Activated T-helper 1 cell treated with anti-CD3 and anti-CD28 coated beads, Interleukin-12 subunit alpha, Interleukin-12 subunit beta, Interleukin-2, Interleukin-4 antibody, amounts not matched to agents 30 ng/mL and 10 ng/mL and 1 ng/mL, durations not matched to agents 14 hours and 24 hours and 36 hours (primary cell): ENCODE measurements at regions not wholly inside any gene's neighbourhood (a gene's known extent, or its start where the extent isn't known, plus 50 kb on each side); places are given as distances from the start of the nearest gene placed in this dataset.

Source experiments
- DNase-seq: peaks from one replicate; pipeline ENCODE4 v3.0.0; 2021; ENCODE audit warnings: low spot score
- H3K27ac Mint-ChIP-seq: one replicate; pipeline ENCODE4 v1.8.0; 2021; ENCODE audit warnings: mild to moderate bottlenecking, mixed read lengths
- H3K27me3 Mint-ChIP-seq: one replicate; pipeline ENCODE4 v1.8.0; 2022; ENCODE audit warnings: mild to moderate bottlenecking, moderate library complexity, mixed read lengths; ENCODE audit not compliant: insufficient read depth
- H3K36me3 Mint-ChIP-seq: one replicate; pipeline ENCODE4 v1.8.0; 2021; ENCODE audit warnings: low read depth, mixed read lengths
- H3K4me1 Mint-ChIP-seq: one replicate; pipeline ENCODE4 v1.8.0; 2021; ENCODE audit warnings: low read depth, mixed read lengths
- H3K4me3 Mint-ChIP-seq: one replicate; pipeline ENCODE4 v1.8.0; 2021; ENCODE audit warnings: mild to moderate bottlenecking, moderate library complexity, mixed read lengths
- H3K9me3 Mint-ChIP-seq: one replicate; pipeline ENCODE4 v1.8.0; 2021; ENCODE audit warnings: mixed read lengths
- intact Hi-C: fragments of 100-400 bp; cut with micrococcal nuclease; formaldehyde crosslinking; loops from one replicate; pipeline ENCODE4 v1.15.1; 2024

DNA sequence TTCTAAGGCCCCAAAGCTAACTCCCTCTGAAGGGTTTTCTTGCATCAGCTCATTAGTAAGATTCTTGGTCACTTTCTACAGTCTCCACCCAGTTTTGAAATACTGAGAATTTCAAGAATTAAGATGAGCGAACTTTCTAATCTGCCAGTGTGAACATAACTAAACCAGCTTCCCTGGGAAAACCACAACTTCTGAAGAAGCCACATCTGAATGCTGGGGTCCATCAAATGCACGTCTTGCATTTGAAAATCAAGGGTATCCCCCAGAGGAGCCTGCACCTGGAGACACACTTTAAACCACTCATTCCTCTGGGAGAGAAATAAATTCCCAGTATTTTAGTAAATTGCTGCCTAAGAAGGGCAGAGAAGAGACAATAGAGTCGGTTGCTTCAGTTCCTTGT lies 292.1 kb upstream of the CDH4 start:
- Mint-ChIP-seq H3K9me3 (no peaks in the 10 kb centered on the region), H3K27ac (no peak overlapping the region), H3K36me3 (no peaks in the 10 kb centered on the region), H3K27me3 (no peaks in the 10 kb centered on the region), H3K4me1 (no peaks in the 10 kb centered on the region), H3K4me3 (no peak overlapping the region)
- no peak for DNase-seq
- intact Hi-C loops, result no loop called here

DNA sequence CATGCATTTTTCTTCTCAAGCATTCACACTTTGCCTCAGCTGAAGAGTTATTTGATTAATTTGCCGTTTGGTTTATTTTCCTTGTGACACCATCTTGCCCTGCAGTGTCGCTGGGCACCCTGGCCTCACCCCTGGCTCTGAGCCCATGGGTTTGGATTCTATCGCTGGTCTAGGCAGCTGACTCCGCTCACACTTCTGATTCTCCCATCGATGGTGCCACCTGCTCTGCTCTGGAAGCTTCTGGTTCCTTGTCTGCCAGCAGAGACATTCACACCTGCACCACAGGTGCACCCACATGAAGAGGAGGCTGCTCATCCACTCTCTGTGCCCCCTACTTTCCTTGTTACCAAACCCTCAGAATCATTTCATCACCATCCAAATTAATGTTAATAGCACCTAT lies 291.6 kb upstream of the CDH4 start:
- no peak overlapping the region for H3K27ac Mint-ChIP-seq
- no peaks in the 10 kb centered on the region for H3K4me1 Mint-ChIP-seq
- H3K4me3 Mint-ChIP-seq, result no peak overlapping the region
- intact Hi-C loops, result no loop called here
- H3K9me3 Mint-ChIP-seq, result no peaks in the 10 kb centered on the region
- H3K27me3 Mint-ChIP-seq, result no peaks in the 10 kb centered on the region
- DNase-seq, result no peak
- H3K36me3 Mint-ChIP-seq, result no peaks in the 10 kb centered on the region

DNA sequence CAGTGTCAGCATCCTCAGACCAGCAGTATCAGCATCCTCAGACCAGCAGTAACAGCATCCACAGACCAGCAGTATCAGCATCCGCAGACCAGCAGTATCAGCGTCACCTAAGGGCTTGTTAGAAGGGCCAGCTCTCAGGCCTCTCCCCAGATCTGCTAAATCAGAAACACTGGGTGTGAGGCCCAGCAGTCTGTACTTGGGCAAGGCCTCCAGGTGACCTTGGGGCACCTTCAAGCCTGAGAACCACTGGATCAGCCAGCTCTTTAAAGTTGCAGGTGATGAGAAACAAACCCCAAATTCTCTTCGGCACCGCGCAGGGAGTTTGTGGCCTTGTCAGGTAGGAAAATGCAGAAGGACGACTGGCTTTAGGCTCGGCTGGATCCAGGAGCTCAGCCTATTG lies 290.5 kb upstream of the CDH4 start:
- Mint-ChIP-seq H3K27ac (no peak overlapping the region), H3K4me1 (no peaks in the 10 kb centered on the region), H3K27me3 (no peaks in the 10 kb centered on the region), H3K36me3 (no peaks in the 10 kb centered on the region), H3K9me3 (no peaks in the 10 kb centered on the region), H3K4me3 (no peak overlapping the region)
- intact Hi-C loops, result no loop called here
- DNase-seq, result no peak

DNA sequence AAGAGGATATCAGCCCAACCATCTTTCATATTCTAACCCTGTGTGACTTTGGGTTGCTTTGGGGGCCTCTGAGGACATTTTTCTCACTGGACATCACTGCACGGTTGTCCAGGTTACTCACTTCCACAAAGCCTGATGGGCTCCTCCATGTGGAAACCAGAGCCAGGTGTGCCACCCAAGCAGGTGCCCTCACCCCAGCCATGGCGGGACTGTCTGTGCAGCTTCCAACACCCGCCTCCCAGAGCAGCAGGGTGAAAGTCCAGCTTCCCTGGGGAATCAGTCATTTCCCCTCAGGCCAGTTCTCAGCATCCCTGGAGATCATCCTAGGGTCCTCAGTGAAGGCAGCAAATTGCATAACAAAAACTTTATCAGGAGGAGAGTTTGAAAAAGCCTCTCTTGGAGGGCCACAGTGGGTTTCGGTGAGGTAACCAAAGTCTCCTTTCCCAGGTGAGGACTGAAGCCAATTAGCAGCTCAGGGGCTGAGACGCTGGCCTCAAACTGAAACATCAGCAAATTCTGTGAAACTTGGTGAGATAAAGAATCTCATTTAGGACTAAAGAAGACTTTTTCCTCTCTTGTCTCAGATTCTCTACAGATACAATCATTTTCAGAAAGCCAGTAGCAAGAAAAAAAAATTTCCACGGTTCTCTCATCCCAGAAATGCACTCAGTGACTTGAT lies 289.6 kb upstream of the CDH4 start:
- H3K27me3 Mint-ChIP-seq, result no peaks in the 10 kb centered on the region
- DNase-seq, result no peak
- no peak overlapping the region for H3K4me3 Mint-ChIP-seq
- H3K27ac Mint-ChIP-seq, result no peak overlapping the region
- intact Hi-C loops, result no loop called here
- H3K36me3 Mint-ChIP-seq, result no peaks in the 10 kb centered on the region
- H3K4me1 Mint-ChIP-seq, result no peaks in the 10 kb centered on the region
- no peaks in the 10 kb centered on the region for H3K9me3 Mint-ChIP-seq

DNA sequence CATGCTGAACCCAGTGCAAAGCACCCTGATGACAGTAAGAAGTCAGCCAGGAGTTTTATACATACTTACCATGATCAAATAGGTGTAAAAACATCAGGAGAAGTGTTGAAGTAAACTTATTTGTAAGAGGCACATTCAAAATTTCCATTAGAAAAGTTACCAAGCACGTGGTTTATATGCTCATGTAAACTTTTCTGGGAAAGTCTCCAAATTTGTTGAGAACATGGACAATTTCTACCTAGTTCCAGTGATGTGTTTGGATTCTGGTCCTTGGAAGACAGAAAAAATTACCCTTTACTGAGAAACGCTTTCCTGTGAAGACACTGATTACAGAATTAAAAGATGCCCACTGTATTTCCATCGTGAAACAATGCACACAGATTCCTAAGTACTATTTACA lies 288.9 kb upstream of the CDH4 start:
- H3K9me3 Mint-ChIP-seq, result no peaks in the 10 kb centered on the region
- H3K36me3 Mint-ChIP-seq, result no peaks in the 10 kb centered on the region
- no peaks in the 10 kb centered on the region for H3K4me1 Mint-ChIP-seq
- H3K27me3 Mint-ChIP-seq, result no peaks in the 10 kb centered on the region
- intact Hi-C loops, result no loop called here
- no peak overlapping the region for H3K27ac Mint-ChIP-seq
- no peak overlapping the region for H3K4me3 Mint-ChIP-seq
- no peak for DNase-seq

DNA sequence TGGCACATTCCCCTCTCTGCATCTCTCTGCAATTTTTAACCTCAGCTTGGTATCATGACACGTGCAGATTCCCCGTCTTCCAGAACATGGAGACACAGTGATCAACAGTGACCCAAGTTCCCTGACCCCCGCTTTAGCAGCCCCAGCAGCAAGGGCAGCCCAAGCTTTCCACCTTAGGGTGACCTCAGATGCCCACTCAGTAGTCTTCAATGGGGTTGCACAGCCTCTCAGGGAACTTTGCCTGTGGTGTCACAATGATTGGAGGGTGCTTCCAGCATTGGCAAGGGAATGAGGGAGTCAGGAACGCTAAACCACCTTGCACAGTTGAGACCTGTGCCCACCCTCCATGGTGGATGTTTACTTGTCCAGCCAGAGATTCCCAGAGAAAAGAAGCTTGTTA lies 287.1 kb upstream of the CDH4 start:
- Mint-ChIP-seq H3K9me3 (no peaks in the 10 kb centered on the region), H3K27ac (no peak overlapping the region), H3K4me1 (no peaks in the 10 kb centered on the region), H3K36me3 (no peaks in the 10 kb centered on the region), H3K4me3 (no peak overlapping the region), H3K27me3 (no peaks in the 10 kb centered on the region)
- no peak for DNase-seq
- intact Hi-C loops, result no loop called here

DNA sequence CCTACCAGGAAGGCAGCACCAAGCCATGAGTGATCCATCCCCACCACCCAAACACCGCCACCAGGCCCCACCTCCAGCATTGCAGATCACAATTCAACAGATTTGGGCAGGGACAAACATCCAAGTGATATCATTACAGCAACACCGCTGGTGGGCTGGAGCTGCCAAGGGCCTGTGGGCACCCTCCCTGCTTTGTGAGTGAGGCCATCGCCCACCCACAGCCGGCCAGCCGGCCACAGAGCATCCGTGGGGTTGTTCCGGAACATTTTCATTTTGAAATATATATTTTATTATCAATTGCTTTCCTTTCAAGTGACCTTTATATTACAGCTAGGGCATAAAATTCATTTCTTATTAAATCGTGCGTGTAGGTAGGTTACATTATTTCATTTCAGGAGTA lies 286.0 kb upstream of the CDH4 start:
- Mint-ChIP-seq H3K27ac (no peak overlapping the region), H3K27me3 (no peaks in the 10 kb centered on the region), H3K4me1 (no peaks in the 10 kb centered on the region), H3K4me3 (no peak overlapping the region), H3K36me3 (no peaks in the 10 kb centered on the region), H3K9me3 (no peaks in the 10 kb centered on the region)
- intact Hi-C loops, result no loop called here
- DNase-seq, result no peak

DNA sequence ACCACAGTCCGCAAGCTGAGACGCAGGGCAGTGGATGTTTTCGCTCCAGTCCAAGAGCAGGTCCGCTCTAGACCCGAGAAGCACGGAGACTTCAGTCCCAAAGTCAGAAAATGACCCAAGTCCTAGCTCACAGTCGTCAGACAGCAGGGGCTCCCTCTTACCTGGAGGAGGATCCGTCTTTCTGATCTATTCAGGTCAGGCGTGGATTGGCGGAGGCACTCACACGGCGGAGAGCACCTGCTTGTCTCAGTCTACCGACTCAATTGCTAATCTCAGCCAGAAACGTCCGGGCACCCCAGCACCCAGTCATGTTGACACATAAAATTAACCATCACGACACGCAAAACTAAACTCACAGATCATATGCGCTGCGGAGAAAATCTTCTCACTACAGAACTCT lies 285.3 kb upstream of the CDH4 start:
- Mint-ChIP-seq H3K36me3 (no peaks in the 10 kb centered on the region), H3K4me1 (no peaks in the 10 kb centered on the region), H3K27ac (no peak overlapping the region), H3K9me3 (no peaks in the 10 kb centered on the region), H3K27me3 (no peaks in the 10 kb centered on the region), H3K4me3 (no peak overlapping the region)
- DNase-seq, result no peak
- intact Hi-C loops, result no loop called here

DNA sequence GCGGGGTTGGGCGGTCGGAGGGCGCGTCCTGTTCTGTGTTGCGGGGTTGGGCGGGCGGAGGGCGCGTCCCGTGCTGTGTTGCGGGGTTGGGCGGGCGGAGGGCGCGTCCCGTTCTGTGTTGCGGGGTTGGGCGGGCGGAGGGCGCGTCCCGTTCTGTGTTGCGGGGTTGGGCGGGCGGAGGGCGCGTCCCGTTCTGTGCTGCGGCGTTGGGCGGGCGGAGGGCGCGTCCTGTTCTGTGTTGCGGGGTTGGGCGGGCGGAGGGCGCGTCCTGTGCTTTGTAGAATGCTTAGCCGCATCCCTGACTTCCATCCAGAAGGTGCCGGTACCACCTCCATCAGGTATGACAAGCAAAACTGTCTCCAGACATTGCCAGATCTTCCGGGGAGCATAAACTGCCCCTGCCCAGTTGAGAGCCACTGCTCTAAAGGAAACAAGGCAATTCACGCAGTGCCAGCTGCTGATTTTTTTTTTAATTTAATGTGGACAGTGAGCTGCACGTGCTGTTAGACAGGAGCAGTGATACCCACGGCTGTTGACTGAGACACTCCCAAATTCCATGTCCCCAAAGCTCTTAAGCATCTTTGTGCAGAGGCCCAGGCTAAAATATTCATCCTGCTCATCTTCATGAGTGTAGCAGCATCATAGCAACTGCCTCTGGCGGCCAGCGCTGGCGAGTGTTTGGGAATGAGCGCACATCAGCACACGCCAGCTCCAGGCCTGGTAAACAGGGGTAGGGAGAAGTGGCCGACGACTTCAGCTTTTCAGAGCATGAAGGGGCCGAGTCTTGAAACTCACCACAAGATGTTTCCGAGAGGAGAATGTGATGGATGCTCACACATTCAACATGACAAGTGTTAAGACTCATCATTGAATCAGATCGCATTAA lies 284.4 kb upstream of the CDH4 start:
- Mint-ChIP-seq H3K36me3 (no peaks in the 10 kb centered on the region), H3K27ac (no peak overlapping the region), H3K27me3 (no peaks in the 10 kb centered on the region), H3K4me1 (no peaks in the 10 kb centered on the region), H3K9me3 (no peaks in the 10 kb centered on the region), H3K4me3 (no peak overlapping the region)
- no peak for DNase-seq
- intact Hi-C loops, result no loop called here

DNA sequence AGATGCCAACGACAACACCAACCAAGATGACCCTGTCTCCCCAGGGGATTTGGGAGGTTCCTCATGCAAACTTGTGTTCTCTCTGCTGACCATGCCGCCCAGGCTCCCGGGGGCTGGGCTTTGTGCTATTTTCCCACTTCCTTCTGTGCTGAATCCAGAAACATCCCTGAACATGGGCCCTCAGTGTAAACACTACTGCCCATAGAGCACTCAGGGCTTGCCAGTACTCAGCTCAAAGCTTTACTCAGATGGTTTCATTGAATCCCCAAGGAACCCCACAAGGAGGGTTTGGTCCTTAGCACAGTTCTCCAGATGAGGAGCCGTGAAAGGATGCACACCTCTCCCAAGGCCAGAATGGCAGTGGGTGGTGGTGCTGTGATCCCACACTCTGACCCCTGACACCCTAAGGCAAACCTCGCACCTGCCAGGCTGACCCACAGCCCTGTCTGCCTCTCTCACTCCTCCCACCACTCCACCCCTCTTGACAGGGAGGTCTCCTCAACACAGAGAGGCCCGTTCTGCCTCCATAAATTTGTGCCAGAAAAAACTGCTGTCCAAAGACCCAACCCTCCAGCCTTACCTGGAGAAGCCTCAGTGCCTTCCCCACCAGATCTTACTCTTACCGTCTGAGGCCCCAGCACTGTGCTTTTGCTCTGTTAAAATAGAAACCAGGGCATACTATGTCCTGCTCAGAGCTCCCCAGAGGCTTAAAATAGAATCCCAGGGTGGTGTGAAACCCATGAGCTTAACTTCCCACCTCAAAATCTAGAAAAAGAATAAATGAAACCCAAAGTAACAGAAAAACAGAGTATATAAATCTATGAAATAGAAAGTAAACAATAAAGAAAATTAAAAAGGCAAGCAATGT lies 283.0 kb upstream of the CDH4 start:
- Mint-ChIP-seq H3K27me3 (no peaks in the 10 kb centered on the region), H3K36me3 (no peaks in the 10 kb centered on the region), H3K9me3 (no peaks in the 10 kb centered on the region), H3K4me3 (no peak overlapping the region), H3K4me1 (no peaks in the 10 kb centered on the region), H3K27ac (no peak overlapping the region)
- intact Hi-C loops, result no loop called here
- DNase-seq, result no peak

DNA sequence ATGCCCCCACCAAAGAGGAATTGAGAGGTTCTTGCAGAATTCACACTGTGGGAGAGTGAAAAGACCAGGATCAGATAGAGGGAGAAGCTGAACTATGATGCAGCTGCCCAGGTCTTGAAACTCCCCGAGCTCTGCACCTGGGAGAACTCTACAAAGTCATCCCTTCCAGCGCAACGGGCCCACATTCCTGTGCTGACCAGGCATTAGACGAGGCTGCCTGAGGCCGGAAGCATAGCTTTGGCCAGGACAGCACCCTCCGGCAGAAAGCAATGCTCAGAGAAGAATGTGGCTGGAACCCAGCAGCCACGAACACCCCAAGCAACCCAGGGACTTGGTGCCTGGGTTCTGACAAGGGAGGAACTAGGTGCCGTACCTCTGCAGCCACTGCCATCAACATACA lies 281.5 kb upstream of the CDH4 start:
- Mint-ChIP-seq H3K9me3 (no peaks in the 10 kb centered on the region), H3K4me1 (no peaks in the 10 kb centered on the region), H3K27me3 (no peaks in the 10 kb centered on the region), H3K27ac (no peak overlapping the region), H3K4me3 (no peak overlapping the region), H3K36me3 (no peaks in the 10 kb centered on the region)
- no peak for DNase-seq
- intact Hi-C loops, result no loop called here

DNA sequence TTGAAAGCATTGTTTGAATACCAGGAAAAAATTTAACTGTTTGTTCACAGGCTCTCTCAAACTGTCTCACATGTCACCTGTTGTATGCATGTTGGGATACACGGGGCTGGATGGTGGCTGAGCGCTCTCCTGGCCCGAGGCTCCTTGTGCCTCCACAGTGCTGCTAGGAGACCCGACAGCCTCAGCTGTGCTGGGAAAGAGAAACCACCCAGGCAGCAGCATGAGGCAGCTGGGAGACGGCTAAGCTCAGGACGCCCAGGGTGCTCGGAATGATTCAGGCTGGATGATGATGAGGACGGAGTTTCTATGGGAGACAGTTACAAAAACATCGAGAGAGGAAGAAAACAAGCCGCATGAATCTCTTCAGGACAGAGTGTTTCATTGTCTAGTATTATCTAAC lies 278.0 kb upstream of the CDH4 start:
- intact Hi-C loops, result no loop called here
- H3K9me3 Mint-ChIP-seq, result no peaks in the 10 kb centered on the region
- H3K36me3 Mint-ChIP-seq, result no peaks in the 10 kb centered on the region
- no peaks in the 10 kb centered on the region for H3K27me3 Mint-ChIP-seq
- H3K4me3 Mint-ChIP-seq, result no peak overlapping the region
- no peak overlapping the region for H3K27ac Mint-ChIP-seq
- H3K4me1 Mint-ChIP-seq, result no peaks in the 10 kb centered on the region
- no peak for DNase-seq

DNA sequence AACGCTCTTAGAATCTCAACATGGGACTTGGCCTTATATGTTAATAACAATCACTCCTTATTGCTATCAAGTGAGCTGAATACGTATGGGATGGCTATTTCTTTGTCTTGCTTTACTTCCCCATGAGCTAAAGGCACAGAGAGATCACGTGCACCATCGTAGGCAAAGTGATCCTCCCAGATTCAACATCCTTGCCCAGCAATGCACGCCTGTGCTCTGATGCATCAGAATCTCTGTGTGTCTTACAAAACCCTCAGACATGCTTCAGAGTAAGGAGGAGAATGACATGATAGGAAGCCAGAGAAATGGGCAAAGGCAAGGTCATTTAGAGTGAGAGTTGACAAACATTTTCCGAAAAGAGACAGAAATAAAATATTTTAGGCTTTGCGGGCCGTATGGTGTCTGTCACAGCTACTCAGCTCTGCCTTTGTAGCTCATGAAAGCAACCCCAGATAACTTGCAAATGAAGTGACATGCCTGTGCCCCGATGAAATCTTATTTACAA lies 277.6 kb upstream of the CDH4 start:
- Mint-ChIP-seq H3K9me3 (peaks cover 3% of the 10 kb centered on the region), H3K27me3 (no peaks in the 10 kb centered on the region), H3K4me3 (no peak overlapping the region), H3K36me3 (no peaks in the 10 kb centered on the region), H3K27ac (no peak overlapping the region), H3K4me1 (no peaks in the 10 kb centered on the region)
- DNase-seq, result no peak
- intact Hi-C loops, result no loop called here
